Activated naive CD4-positive, alpha-beta T cell treated with anti-CD3 and anti-CD28 coated beads for 36 hours (primary cell): ENCODE measurements at regions not wholly inside any gene's neighbourhood (a gene's known extent, or its start where the extent isn't known, plus 50 kb on each side); places are given as distances from the start of the nearest gene placed in this dataset.

Experiments used
- CTCF ChIA-PET: fragments of 350-600 bp; sonication (Branson Sonifier 250); formaldehyde crosslinking; loops from one replicate; lab custom pipeline; 2021; ENCODE audit warnings: antibody characterized with exemption; lab: Charles Lee
- DNase-seq: peaks from one replicate; pipeline ENCODE4 v3.0.0-alpha.2; 2020
- H3K27ac Mint-ChIP-seq: one replicate; pipeline ENCODE4 v1.8.0; 2021; ENCODE audit warnings: mild to moderate bottlenecking, mixed read lengths
- H3K27me3 Mint-ChIP-seq: one replicate; pipeline ENCODE4 v1.8.0; 2021; ENCODE audit warnings: low read depth, mixed read lengths
- H3K36me3 Mint-ChIP-seq: one replicate; pipeline ENCODE4 v1.8.0; 2021; ENCODE audit warnings: low read depth, mixed read lengths
- H3K4me1 Mint-ChIP-seq: one replicate; pipeline ENCODE4 v1.8.0; 2021; ENCODE audit warnings: low read depth, mixed read lengths
- H3K4me3 Mint-ChIP-seq: one replicate; pipeline ENCODE4 v1.8.0; 2021; ENCODE audit warnings: mild to moderate bottlenecking, moderate library complexity, mixed read lengths
- H3K9me3 Mint-ChIP-seq: one replicate; pipeline ENCODE4 v1.8.0; 2021; ENCODE audit warnings: mixed read lengths
- intact Hi-C: fragments of 100-400 bp; cut with micrococcal nuclease; formaldehyde crosslinking; loops from one replicate; pipeline ENCODE4 v1.15.1; 2023

GRCh38 chr1:221067721-221068120, 188.5 kb downstream of the HLX start:
- Mint-ChIP-seq H3K9me3 (no peaks in the 10 kb centered on the region), H3K27me3 (peaks cover 16% of the 10 kb centered on the region)
- CTCF ChIA-PET: no interaction called here

GRCh38 chr1:221069178-221069903, 190.1 kb downstream of the HLX start:
- H3K27ac Mint-ChIP-seq: no peak overlapping the region
- no peak for DNase-seq
- intact Hi-C loops: no loop called here
- no peaks in the 10 kb centered on the region for H3K4me1 Mint-ChIP-seq
- H3K4me3 Mint-ChIP-seq: no peak overlapping the region
- H3K36me3 Mint-ChIP-seq: no peaks in the 10 kb centered on the region
- CTCF ChIA-PET: interaction anchor here (0.7 to 0.8 kb wide), 2 partner anchors 53 to 708 kb away, joined by 3 to 4 read pairs; no protein-coding TSS in a partner anchor
- H3K9me3 Mint-ChIP-seq: no peaks in the 10 kb centered on the region
- peaks cover 16% of the 10 kb centered on the region for H3K27me3 Mint-ChIP-seq

More at GRCh38 chr1:221067721-221068120, 188.5 kb downstream of the HLX start:
- DNase-seq: no peak
- Mint-ChIP-seq H3K27ac (no peak overlapping the region), H3K36me3 (no peaks in the 10 kb centered on the region), H3K4me3 (no peak overlapping the region), H3K4me1 (no peaks in the 10 kb centered on the region)
- intact Hi-C loops: no loop called here

- peaks cover 15% of the 10 kb centered on the region for H3K27me3 Mint-ChIP-seq
- no peaks in the 10 kb centered on the region for H3K9me3 Mint-ChIP-seq
- H3K4me3 Mint-ChIP-seq: no peak overlapping the region
- no peaks in the 10 kb centered on the region for H3K4me1 Mint-ChIP-seq
- CTCF ChIA-PET: interaction anchor here (0.8 kb wide), 1 partner anchor 52 kb away, joined by 3 read pairs; no protein-coding TSS in a partner anchor
- no peak overlapping the region for H3K27ac Mint-ChIP-seq
- intact Hi-C loops: no loop called here
- no peaks in the 10 kb centered on the region for H3K36me3 Mint-ChIP-seq
- DNase-seq: no peak
These were observed 190.7 kb downstream of the HLX start for GRCh38 chr1:221069986-221070385.

GRCh38 chr1:221071777-221072176, 192.5 kb downstream of the HLX start:
- CTCF ChIA-PET: no interaction called here
- Mint-ChIP-seq H3K27ac (no peak overlapping the region), H3K4me3 (no peak overlapping the region), H3K27me3 (peaks cover 13% of the 10 kb centered on the region), H3K9me3 (no peaks in the 10 kb centered on the region), H3K4me1 (no peaks in the 10 kb centered on the region), H3K36me3 (no peaks in the 10 kb centered on the region)
- intact Hi-C loops: no loop called here
- DNase-seq: no peak

GRCh38 chr1:221072214-221072613, 193.0 kb downstream of the HLX start:
- CTCF ChIA-PET: no interaction called here
- H3K9me3 Mint-ChIP-seq: no peaks in the 10 kb centered on the region
- no peaks in the 10 kb centered on the region for H3K36me3 Mint-ChIP-seq
- intact Hi-C loops: no loop called here
- no peak overlapping the region for H3K4me3 Mint-ChIP-seq
- no peaks in the 10 kb centered on the region for H3K4me1 Mint-ChIP-seq
- H3K27me3 Mint-ChIP-seq: peaks cover 13% of the 10 kb centered on the region
- no peak for DNase-seq
- H3K27ac Mint-ChIP-seq: no peak overlapping the region

- CTCF ChIA-PET: no interaction called here
- no peak overlapping the region for H3K27ac Mint-ChIP-seq
- H3K36me3 Mint-ChIP-seq: no peaks in the 10 kb centered on the region
- peaks cover 5% of the 10 kb centered on the region for H3K27me3 Mint-ChIP-seq
- no peak overlapping the region for H3K4me3 Mint-ChIP-seq
- H3K4me1 Mint-ChIP-seq: no peaks in the 10 kb centered on the region
- no peaks in the 10 kb centered on the region for H3K9me3 Mint-ChIP-seq
- intact Hi-C loops: no loop called here
- no peak for DNase-seq
These were observed 195.1 kb downstream of the HLX start for GRCh38 chr1:221074332-221074731.

- Mint-ChIP-seq H3K36me3 (no peaks in the 10 kb centered on the region), H3K27ac (no peak overlapping the region)
These were observed 196.7 kb downstream of the HLX start for GRCh38 chr1:221075911-221076310.

GRCh38 chr1:221076391-221076811, 197.2 kb downstream of the HLX start:
- no peak for DNase-seq
- Mint-ChIP-seq H3K9me3 (no peaks in the 10 kb centered on the region), H3K36me3 (no peaks in the 10 kb centered on the region), H3K27ac (no peak overlapping the region), H3K4me3 (no peak overlapping the region), H3K4me1 (no peaks in the 10 kb centered on the region), H3K27me3 (peaks cover 6% of the 10 kb centered on the region)
- CTCF ChIA-PET: no interaction called here
- intact Hi-C loops: no loop called here

More at GRCh38 chr1:221075911-221076310, 196.7 kb downstream of the HLX start:
- H3K4me3 Mint-ChIP-seq: no peak overlapping the region
- CTCF ChIA-PET: no interaction called here
- H3K27me3 Mint-ChIP-seq: peaks cover 4% of the 10 kb centered on the region
- H3K4me1 Mint-ChIP-seq: no peaks in the 10 kb centered on the region
- intact Hi-C loops: no loop called here
- no peaks in the 10 kb centered on the region for H3K9me3 Mint-ChIP-seq
- no peak for DNase-seq

GRCh38 chr1:221078260-221078965, 199.2 kb downstream of the HLX start:
- DNase-seq: no peak
- Mint-ChIP-seq H3K4me1 (no peaks in the 10 kb centered on the region), H3K27ac (no peak overlapping the region), H3K4me3 (no peak overlapping the region), H3K9me3 (no peaks in the 10 kb centered on the region), H3K27me3 (peaks cover 9% of the 10 kb centered on the region), H3K36me3 (no peaks in the 10 kb centered on the region)
- intact Hi-C loops: no loop called here
- CTCF ChIA-PET: no interaction called here

GRCh38 chr1:221083902-221084301, 204.7 kb downstream of the HLX start:
- Mint-ChIP-seq H3K9me3 (no peaks in the 10 kb centered on the region), H3K27me3 (peaks cover 6% of the 10 kb centered on the region), H3K4me1 (no peaks in the 10 kb centered on the region), H3K27ac (no peak overlapping the region), H3K36me3 (no peaks in the 10 kb centered on the region), H3K4me3 (no peak overlapping the region)
- CTCF ChIA-PET: interaction anchor here (0.6 to 1.2 kb wide), 2 partner anchors 351 to 421 kb away, joined by 3 to 4 read pairs; no protein-coding TSS in a partner anchor
- no peak for DNase-seq
- intact Hi-C loops: no loop called here

GRCh38 chr1:221084681-221085080, 205.4 kb downstream of the HLX start:
- DNase-seq: no peak
- no peaks in the 10 kb centered on the region for H3K9me3 Mint-ChIP-seq
- intact Hi-C loops: no loop called here
- H3K27ac Mint-ChIP-seq: no peak overlapping the region
- CTCF ChIA-PET: no interaction called here
- H3K4me3 Mint-ChIP-seq: no peak overlapping the region
- no peaks in the 10 kb centered on the region for H3K4me1 Mint-ChIP-seq
- peaks cover 6% of the 10 kb centered on the region for H3K27me3 Mint-ChIP-seq
- no peaks in the 10 kb centered on the region for H3K36me3 Mint-ChIP-seq

GRCh38 chr1:221085701-221086375, 206.6 kb downstream of the HLX start:
- H3K4me1 Mint-ChIP-seq: no peaks in the 10 kb centered on the region
- H3K4me3 Mint-ChIP-seq: no peak overlapping the region
- no peaks in the 10 kb centered on the region for H3K9me3 Mint-ChIP-seq
- CTCF ChIA-PET: no interaction called here
- intact Hi-C loops: no loop called here
- no peak for DNase-seq
- no peak overlapping the region for H3K27ac Mint-ChIP-seq
- H3K27me3 Mint-ChIP-seq: peaks cover 6% of the 10 kb centered on the region
- H3K36me3 Mint-ChIP-seq: no peaks in the 10 kb centered on the region
